ENCODE measurements at regions not wholly inside any gene's neighbourhood (a gene's known extent, or its start where the extent isn't known, plus 50 kb on each side); places are given as distances from the start of the nearest gene placed in this dataset.

DNA sequence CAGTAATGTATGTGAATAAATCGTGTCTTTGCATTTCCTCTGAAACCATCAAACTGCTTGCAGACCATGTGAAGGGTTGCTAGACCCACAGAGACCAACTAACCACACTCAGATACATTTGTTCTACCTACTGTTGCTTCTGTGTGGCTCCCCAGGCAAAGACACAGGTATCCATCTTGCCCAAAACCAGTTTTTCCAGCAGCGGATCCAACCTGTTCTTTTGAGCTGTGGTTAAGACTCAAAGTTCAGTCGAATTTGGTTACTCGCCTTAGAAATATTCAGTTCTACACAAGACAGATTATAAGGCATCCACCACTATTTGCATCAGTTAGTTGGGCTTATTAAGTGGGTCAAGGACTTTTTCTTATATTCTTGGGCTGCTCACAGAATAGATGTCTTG is 276.2 kb upstream of the EPHA4 start:
- DNase-seq (ENCODE audit: insufficient read length, low spot score), result no peak
- FAIRE-seq, result no peak

DNA sequence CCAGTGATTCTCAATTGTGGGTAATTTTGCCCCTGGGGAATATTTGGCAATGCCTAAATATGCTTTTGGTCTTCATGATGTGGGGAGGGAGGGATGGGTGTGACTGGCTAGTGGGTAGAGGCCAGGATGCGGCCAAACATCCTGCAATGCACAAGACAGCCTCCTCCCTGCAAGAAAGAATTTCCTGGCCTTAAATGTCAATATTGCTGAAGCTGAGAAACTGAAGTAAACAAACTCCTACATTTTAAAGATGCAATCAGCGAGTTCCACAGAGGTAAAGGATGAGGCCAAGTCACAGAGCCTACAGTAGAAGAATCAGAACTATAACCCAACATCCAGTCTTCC is 272.9 kb upstream of the EPHA4 start:
- no peak for FAIRE-seq
- no peak for DNase-seq (ENCODE audit: insufficient read length, low spot score)

DNA sequence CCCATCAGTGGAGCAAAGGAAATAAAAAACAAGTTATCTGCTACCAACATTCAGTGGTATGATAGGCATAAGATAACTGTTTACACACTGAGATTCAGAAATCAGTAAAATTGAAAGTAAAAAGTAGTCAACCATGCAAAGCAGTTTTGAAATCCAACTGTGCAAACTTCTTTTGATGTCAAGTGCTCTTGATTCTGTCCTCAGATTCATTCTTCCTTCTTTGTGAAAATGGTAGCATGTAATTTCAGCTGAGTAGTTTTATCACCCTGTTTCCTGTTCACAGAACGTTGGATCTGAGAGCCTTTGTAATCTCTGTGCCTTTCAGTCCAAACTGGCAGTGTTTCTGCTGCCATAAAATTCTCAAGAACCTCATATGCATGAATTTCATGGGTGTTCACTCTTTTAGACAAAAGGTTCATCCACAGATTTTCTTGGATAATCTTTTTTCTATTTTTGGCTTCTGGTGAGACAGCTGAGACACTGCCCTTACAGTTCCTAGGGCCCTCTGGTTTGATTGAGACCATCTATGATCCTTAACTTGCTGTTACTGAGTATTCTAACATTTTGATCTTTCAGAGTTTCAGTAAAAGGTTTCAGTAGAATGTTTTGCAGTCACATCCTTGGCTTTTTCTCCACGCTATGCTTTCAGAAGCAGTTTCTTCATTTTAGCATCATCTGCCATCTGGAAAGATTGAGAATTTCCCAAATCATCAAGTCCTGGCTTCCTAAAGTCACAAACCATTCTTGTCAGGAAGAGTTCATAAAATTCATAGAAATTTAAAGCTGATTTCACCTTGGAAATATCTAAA is 272.3 kb upstream of the EPHA4 start:
- no peak for FAIRE-seq
- DNase-seq (ENCODE audit: insufficient read length, low spot score), result no peak

DNA sequence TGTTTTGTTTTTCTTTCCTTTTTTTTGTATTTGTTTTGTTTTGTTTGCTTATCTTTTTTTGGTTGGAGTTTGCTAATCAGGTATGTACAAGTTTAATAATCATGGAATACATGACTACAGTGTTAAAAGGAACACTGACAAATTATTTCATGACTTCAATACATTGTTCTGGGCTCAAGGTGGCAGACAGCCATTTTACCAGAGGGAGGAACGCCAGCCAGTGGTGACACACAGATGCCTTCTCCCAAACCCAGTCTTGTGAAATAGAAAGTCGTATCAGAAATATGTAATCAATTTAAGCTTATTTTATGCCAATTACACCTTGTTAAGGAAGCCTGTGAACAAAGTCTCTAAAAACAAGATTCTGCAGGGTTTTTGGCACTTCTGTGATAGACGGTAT is 264.0 kb upstream of the EPHA4 start:
- no peak for DNase-seq (ENCODE audit: insufficient read length, low spot score)
- FAIRE-seq, result no peak

DNA sequence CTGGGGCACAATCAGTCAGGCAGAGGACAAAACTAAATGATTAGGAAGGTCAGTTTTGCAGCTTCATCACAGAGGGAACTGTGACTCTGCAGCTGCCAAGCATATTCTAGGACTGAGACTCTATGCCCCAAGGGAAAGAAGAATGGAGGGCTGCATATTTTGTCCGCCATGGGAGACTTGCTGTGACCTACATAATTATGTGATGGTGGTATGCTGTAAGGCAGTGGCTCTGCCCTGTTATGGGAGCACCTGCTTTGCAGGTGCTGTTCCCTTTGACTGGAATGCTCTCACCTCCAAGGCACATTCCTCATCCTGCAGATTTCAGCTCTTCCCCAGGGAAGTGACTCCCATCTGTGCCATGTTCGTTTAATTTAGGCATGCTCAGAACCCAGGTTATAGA is 261.9 kb upstream of the EPHA4 start:
- FAIRE-seq (no peak), DNase-seq (ENCODE audit: insufficient read length, low spot score) (no peak)

DNA sequence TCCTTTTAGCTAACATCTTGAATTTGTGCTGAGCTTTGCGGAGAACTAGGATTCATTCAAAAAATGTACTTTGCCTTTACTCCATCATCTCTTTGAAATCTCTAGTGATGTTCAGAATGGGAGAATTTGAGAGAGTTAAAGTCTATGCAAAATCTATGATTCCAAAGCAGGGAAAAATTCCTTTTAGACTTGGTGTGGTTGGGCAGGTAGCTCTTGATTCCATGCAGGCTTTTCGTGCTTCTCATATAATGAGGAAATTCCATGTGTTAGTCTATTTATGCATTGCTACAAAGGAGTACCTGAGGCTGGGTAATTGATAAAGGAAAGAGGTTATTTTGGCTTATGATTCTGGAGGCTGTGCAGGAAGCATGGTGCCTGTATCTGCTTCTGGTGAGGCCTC is 258.9 kb upstream of the EPHA4 start:
- DNase-seq (ENCODE audit: insufficient read length, low spot score), result no peak
- FAIRE-seq, result no peak

DNA sequence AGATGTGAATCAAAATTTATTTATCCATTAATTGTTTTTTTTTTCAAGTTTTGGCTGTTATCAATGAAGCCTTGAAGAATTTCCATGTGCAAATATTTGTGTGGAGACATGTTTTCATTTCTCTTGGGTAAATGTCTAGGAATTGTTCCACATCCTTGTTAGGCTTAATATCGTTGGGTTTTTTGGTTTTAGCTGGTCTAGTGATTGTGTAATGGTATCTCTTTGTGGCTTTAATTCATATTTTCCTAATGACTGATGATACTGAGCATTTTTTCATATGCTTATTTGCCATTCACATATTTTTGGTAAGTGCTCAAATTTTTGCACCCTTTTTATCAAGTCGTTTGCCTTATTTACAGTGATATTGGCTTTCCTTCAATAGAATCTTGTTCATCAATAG is 250.3 kb upstream of the EPHA4 start:
- FAIRE-seq (no peak), DNase-seq (ENCODE audit: insufficient read length, low spot score) (no peak)

DNA sequence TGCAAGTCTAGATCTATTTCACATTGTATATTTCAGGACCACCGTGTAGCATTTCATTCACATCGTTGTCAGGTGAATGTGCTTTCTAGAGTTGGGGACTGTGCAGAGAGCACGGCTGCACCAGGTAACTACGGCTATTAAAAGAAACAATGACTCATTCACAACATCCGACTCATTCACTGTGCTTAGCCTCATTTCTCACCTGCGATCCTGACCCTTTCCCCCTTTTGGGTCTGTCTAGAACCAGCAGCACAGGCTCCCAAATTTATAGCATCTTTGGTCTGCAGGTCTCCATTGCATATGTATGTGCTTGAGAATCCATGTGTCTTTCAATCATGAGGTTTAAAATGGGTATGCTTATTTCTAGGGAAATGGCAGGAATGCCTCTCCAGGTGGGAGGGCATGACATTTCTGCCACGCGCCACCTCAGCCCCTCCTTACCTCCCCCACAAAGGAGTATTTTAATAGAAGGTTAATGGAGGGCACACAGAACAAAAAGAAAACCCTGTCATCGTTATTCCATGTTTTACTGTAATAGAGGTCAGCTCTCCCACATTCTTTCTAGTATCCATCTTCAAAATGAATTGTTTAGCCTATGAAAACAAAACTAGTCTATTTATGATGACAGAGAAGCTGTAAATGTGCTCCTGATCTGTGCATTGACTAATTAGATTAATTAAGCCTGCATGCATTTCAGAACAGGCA is 246.7 kb upstream of the EPHA4 start:
- no peak for FAIRE-seq
- no peak for DNase-seq (ENCODE audit: insufficient read length, low spot score)

DNA sequence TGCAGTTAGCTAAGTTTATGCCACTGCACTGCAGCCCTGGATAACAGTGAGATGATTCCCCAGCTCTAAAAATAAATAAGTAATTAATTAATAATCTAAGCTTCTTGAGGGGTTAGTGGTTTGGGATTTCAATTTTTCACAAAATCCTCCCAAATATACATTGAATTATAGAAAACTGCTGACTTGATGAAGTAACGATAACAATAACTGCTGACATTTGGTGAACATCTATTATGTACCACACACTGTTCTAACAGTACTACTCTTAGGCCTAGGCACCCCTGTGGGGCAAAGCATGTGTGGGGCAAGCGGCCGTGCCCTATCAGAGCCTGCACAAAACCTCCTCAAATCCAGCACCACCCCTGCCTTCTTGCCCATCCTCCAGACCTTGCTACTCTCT is 245.8 kb upstream of the EPHA4 start:
- no peak for DNase-seq (ENCODE audit: insufficient read length, low spot score)
- FAIRE-seq, result no peak

DNA sequence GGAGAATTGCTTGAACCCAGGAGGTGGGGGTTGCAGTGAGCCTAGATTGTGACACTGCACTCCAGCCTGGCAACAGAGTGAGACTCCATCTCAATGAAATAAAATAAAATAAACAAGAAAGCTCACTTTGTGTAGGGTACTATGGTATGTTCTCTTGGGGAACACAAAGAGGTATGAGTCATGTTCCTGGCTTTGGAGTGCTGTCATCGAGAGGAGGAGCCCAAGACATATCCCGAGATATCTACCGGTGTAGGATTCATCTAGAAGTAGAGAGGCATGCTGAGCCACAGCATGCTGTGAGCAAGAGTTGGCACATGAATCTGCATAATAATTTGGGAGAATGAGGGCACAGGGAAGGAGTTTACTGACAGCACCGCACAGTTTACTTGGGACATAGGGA is 244.9 kb upstream of the EPHA4 start:
- FAIRE-seq, result no peak
- peak; percentile 9 for DNase-seq (ENCODE audit: insufficient read length, low spot score)

DNA sequence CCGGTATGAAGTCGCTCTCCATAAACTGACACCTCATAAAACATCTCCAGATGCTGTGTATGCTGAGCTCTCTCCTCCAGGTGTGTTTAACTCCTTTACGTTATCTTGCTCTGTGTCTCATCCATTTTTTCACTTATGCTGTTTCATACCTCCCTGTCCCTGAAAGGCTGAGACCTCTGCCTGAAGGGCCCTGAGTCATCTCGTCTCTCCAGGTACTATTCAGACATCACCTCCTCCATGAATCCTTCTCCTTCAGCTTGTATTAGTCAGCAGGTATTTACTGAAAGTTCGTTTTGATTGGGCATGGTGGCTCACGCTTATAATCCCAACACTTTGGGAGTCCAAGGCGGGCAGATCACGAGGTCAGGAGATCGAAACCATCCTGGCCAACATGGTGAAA is 244.5 kb upstream of the EPHA4 start:
- no peak for FAIRE-seq

DNA sequence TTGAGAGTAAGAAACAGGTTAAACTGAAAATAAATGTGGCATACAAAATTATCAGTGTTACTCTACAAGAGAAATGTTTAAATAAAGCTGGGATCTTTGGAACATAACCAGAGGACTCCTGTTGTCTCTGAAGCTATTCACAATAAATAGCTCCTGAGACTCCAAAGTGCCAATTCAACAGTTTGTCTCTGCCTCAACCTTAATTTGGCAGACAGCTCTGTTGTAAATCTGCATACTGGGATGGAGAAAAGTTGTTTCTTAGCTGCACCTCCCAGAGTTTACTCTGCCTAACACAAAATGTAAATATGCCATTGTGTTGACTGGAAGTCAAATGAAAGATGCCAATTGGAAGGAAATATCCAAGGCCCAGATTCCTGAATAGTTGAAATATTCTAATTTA is 238.5 kb upstream of the EPHA4 start:
- FAIRE-seq, result no peak

More for the DNA sequence above, 244.5 kb upstream of the EPHA4 start:
- DNase-seq (ENCODE audit: insufficient read length, low spot score), result no peak

DNA sequence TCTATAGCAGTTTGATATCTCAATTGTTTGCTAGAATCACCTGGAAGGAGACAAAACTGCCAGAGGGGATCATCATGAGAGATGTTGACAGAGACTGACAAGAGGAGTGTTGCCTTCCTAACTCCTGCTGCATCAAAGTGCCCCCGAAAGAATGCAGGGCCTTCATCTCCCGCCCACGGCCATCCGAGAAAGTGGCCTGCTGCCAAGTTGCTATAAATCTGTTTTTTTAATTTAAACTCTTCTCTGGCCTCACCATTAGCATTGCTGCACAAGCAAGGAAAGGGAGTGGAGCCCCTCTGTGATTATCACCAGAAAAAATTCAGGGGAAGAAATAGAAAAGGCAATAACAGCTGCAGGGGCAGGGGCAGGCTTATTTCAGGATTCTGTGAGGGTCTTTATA is 238.1 kb upstream of the EPHA4 start:
- FAIRE-seq (no peak), DNase-seq (ENCODE audit: insufficient read length, low spot score) (no peak)

More for the DNA sequence above, 238.5 kb upstream of the EPHA4 start:
- no peak for DNase-seq (ENCODE audit: insufficient read length, low spot score)

DNA sequence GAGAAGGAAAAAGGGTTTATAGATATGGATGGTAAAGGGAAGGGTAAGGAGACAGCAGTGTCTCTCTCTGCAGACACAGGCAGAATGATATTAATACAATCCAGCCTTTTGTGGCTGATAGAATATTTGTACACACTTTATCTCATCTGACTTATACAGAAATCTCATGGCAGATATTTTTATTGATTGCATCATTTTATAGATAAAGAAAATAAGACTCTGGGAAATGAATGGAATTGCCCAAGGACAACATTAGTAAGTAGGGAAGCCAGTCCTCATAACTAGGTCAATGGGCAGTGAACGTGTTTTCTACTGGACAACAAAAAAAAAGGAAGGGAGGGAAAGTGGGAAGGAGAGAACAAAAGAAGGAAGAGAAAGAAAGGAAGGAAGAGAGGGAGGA is 236.4 kb upstream of the EPHA4 start:
- DNase-seq (ENCODE audit: insufficient read length, low spot score), result no peak
- FAIRE-seq, result no peak

DNA sequence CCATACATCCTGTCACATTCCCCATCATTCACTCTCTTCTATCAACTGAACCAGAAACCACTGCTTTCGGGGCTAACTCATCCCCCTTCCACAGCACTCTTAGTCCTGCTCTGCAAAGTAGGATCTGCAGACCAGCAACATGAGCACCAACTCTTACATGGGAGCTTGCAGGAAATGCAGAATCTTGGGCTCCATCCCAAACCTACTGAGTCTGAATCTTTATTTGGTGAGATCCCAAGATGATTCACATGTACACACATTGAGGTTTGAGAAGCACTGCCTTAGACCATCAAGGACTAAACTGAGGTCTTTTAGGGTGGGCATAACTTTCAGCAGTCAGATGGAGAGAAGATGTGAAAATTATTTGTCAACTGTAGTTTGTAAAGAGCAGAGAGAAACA is 235.6 kb upstream of the EPHA4 start:
- FAIRE-seq (no peak), DNase-seq (ENCODE audit: insufficient read length, low spot score) (no peak)

DNA sequence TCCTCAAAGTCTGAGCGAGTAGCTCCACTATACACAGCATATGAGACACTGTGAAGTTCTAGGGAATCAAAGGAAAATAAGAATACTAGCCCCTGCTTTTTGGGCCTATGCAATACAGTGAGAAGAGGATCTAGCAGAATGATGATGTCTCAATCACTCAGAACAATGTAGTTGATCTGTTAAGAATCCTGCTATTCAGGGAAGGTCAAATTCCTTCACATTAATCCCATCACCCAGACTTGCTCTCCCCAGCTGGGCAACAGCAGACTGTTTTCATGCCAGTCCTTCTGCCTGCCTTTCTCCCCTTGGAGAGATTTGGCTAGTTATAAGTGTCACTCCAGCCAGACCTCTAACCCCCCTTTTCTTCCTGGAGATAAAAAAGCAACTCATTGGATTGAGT is 230.0 kb upstream of the EPHA4 start:
- no peak for DNase-seq (ENCODE audit: insufficient read length, low spot score)
- FAIRE-seq, result no peak

DNA sequence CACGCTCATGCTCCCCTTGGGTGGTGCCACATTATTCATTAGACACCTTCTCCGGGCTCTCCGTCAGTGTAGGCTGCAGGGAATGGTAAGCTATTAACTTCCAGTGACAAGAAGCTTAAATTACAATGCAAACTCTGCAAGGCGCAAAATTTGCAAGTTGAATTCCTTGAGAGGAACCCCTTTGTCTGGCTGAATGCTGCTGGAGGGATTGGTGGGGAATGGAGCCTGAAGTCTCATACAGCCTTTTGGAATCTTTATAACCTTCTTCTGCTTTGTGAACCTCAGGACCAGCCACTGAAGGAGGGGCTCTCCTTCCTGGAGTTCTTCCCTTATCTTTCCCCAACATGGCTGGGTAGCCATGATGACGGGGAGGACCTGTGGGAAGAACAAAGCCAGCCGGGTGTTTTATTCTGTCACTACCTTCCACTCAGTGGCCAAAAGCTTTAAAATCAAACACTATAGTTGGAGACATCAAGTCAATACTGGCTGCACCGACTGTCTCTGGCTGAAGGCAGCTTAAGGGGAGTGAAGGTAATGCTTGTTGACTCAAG is 220.9 kb upstream of the EPHA4 start:
- DNase-seq (ENCODE audit: insufficient read length, low spot score), result no peak

DNA sequence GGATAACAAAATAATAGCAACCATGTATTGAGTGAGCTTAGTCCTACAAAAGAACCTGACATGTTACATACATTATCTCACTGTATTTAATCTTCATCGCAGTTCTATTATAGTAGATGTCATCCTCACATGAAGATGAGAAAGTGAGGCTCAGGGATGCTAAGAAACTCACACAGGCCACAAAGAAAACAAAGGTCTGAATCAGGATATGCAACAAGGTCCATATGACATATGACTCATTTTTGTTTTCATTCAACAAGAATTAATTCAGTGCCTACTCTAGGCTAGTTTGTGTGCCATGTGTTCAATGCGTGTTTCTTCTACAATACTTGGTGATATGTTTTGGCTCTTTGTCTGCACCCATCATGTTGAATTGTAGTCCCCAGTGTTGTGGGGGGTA is 219.7 kb upstream of the EPHA4 start:
- FAIRE-seq (no peak), DNase-seq (ENCODE audit: insufficient read length, low spot score) (no peak)

More for the DNA sequence above, 220.9 kb upstream of the EPHA4 start:
- FAIRE-seq, result no peak

DNA sequence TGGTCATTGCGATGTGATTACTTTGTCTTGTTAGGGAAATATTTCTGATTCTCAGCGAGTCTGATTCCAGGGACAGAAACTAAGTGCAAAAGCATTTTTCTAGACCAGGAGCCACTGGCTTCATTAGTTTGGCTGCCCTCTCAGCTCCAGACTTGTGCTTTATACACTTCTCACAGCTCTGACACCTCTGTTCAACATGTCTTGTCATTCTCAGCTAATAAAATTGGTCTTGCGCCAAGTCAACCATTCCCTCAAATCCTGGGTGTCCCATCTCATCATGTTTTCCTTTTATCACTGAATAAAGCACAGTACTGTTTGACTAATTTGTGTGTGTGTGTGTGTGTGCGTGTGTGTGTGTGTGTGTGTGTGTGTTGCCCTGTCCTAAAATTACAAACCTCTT is 215.5 kb upstream of the EPHA4 start:
- FAIRE-seq, result no peak

DNA sequence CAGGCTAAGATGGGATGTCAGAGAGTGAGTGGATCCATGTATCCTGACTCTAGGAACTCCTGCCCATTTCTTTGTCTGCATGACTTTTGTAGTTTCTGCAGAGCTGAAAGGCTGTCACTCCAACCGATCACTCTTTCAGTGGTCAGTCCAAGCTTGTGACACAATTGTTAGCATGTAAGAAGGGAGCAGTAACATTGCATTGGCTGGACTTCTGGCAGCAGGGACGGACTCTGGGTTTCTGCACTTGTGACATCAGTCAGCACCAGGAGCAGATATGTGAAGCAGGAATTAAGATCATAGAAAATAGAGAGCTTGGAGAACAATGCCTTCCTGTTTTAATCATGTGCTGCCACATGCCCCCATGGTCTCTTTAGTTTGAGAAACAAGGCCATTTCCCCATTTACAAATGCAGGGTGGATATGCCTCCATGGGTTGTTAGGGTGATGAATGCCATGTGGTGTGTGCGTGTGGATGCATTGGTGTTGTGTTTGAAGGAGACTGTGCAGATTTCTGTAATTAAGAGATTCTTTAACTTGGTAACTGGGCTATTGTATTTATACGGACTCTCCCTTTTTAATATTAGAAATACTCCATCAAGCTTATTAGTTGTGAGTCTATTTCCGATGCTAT is 214.3 kb upstream of the EPHA4 start:
- DNase-seq (ENCODE audit: insufficient read length, low spot score), result no peak
- no peak for FAIRE-seq

More for the DNA sequence above, 215.5 kb upstream of the EPHA4 start:
- no peak for DNase-seq (ENCODE audit: insufficient read length, low spot score)

DNA sequence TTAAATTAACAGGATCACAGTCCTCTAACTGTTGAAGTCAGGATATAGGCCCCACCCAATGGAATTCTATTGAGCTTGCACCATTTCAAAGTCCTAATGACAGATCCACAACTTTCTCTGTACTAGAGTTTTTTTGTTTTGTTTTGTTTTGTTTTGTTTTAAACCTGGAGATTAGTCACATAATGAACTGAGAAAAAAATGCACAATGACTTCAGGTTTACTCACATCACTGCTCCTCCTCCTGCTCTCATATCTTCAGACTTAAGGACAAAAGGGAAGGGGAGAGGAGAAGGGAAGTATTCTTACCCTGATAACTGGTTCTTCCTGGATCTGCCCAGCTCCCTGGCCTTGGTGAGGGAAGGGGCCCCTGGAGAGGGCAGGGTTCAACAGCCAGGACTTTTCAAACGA is 208.2 kb upstream of the EPHA4 start:
- DNase-seq (ENCODE audit: insufficient read length, low spot score), result no peak
- FAIRE-seq, result no peak

DNA sequence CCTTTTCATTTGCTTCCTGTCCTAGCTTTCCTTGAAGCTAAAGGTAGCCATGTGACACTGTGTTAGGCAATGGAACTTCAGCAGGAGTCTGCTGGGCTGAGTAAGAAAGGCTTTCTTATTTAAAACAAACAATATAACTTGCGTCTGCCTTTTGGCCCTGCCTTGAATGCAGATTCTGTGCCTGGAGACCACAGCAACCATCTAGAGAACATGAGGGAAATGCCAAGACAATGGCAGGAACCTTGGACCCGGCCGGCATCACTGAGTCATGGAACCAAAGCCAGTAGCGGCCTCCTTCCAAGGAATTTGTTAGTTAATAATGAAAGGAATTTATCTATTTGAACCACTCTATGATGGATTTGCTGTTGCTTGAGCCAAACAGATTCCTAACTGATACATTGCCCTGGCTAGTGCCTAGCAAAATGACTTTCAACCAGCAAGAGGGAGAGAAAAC is 207.5 kb upstream of the EPHA4 start:
- FAIRE-seq (no peak), DNase-seq (ENCODE audit: insufficient read length, low spot score) (no peak)

Data from HTR-8/SVneo (cell line).